SK-N-SH (cell line): ENCODE measurements at regions not wholly inside any gene's neighbourhood (a gene's known extent, or its start where the extent isn't known, plus 50 kb on each side); places are given as distances from the start of the nearest gene placed in this dataset.

Source experiments
- CTCF ChIA-PET: fragments of 300-600, 350-600 bp; formaldehyde crosslinking; extraction: SDS; loops from one replicate; lab custom pipeline; 2021; lab: Yijun Ruan, JAX
- POLR2A ChIA-PET: fragments of 350-600 bp; sonication (Branson Sonifier 250); formaldehyde crosslinking; extraction: SDS; loops from one replicate; lab custom pipeline; 2020; ENCODE audit warnings: antibody characterized with exemption, inconsistent platforms; lab: Yijun Ruan, JAX
- DNase-seq: peaks from one replicate; pipeline ENCODE4 v3.0.0; 2012
- H2AFZ ChIP-seq: fragments of 200-600 bp; sonication (generic); 2 replicates; pipeline ENCODE4 v1.8.1; 2016; ENCODE audit warnings: antibody characterized with exemption, mild to moderate bottlenecking, low read depth
- H3F3A ChIP-seq: fragments of 200-600 bp; sonication (generic); replicated peaks from 2 replicates; pipeline ENCODE3; 2016; ENCODE audit warnings: antibody characterized with exemption, mild to moderate bottlenecking; ENCODE audit not compliant: insufficient read depth
- H3K27ac ChIP-seq, 2 experiments: fragments of 200-500 bp in 1 of 2; fragments of 200-600 bp in 1 of 2; sonication (Bioruptor generic) in 1 of 2; sonication (generic), shearing (Covaris generic) in 1 of 2; 2 replicates each; pipeline versions ENCODE4 v1.5.1 to v1.6.1; 2014 to 2016; ENCODE audit warnings: low read depth in 2 of 2, inconsistent platforms in 1 of 2, low read length in 1 of 2, mild to moderate bottlenecking in 1 of 2, mixed read lengths in 1 of 2
- H3K27me3 ChIP-seq: fragments of 200-600 bp; sonication (generic), shearing (Covaris generic); 2 replicates; pipeline ENCODE4 v1.6.1; 2016; ENCODE audit warnings: mixed run types; ENCODE audit not compliant: insufficient read depth
- H3K36me3 ChIP-seq, 2 experiments: fragments of 200-500 bp in 1 of 2; fragments of 200-600 bp in 1 of 2; sonication (Bioruptor generic) in 1 of 2; sonication (generic) in 1 of 2; replicated peaks in 1 of 2; 2 replicates each; pipeline versions ENCODE3 to v1.5.1; 2014 to 2016; ENCODE audit warnings: low read length in 1 of 2, mild to moderate bottlenecking in 1 of 2; ENCODE audit not compliant: insufficient read depth in 2 of 2, control insufficient read depth in 1 of 2
- H3K4me1 ChIP-seq, 2 experiments: fragments of 200-500 bp in 1 of 2; fragments of 200-600 bp in 1 of 2; sonication (Bioruptor generic) in 1 of 2; sonication (generic), shearing (Covaris generic) in 1 of 2; 2 replicates each; pipeline versions ENCODE4 v1.5.1 to v1.6.1; 2014 to 2016; ENCODE audit warnings: low read depth in 1 of 2, low read length in 1 of 2, mixed run types in 1 of 2; ENCODE audit not compliant: insufficient read depth in 2 of 2, control insufficient read depth in 1 of 2
- H3K4me2 ChIP-seq: fragments of 200-600 bp; sonication (generic), shearing (Covaris generic); 2 replicates; pipeline ENCODE4 v1.6.1; 2017; ENCODE audit warnings: mixed run types
- H3K4me3 ChIP-seq, 2 experiments: fragments of 200-500 bp in 1 of 2; fragments of 200-600 bp in 1 of 2; sonication (Bioruptor generic) in 1 of 2; sonication (generic), shearing (Covaris generic) in 1 of 2; 2 replicates each; pipeline versions ENCODE4 v1.5.1 to v1.8.1; 2014 to 2016; ENCODE audit warnings: low read depth in 2 of 2, inconsistent platforms in 1 of 2, low read length in 1 of 2, mild to moderate bottlenecking in 1 of 2, mixed read lengths in 1 of 2, moderate library complexity in 1 of 2
- H3K79me2 ChIP-seq: fragments of 200-600 bp; sonication (generic); 2 replicates; pipeline ENCODE4 v1.8.1; 2017; ENCODE audit warnings: mild to moderate bottlenecking; ENCODE audit not compliant: insufficient read depth
- H3K9ac ChIP-seq: fragments of 200-600 bp; sonication (generic); 2 replicates; pipeline ENCODE4 v1.6.1; 2017; ENCODE audit warnings: mixed run types
- H3K9me2 ChIP-seq: fragments of 200-600 bp; sonication (generic); 2 replicates; pipeline ENCODE4 v1.6.1; 2017; ENCODE audit warnings: mixed run types
- H3K9me3 ChIP-seq: fragments of 200-600 bp; sonication (generic); 2 replicates; pipeline ENCODE4 v1.6.1; 2017; ENCODE audit warnings: mixed run types, mild to moderate bottlenecking, moderate library complexity
- H4K20me1 ChIP-seq: fragments of 200-600 bp; sonication (generic); 2 replicates; pipeline ENCODE4 v1.6.1; 2017; ENCODE audit warnings: mild to moderate bottlenecking, mixed run types; ENCODE audit not compliant: insufficient read depth
- CTCF ChIP-seq: fragments of 200-600 bp; sonication (generic); IDR thresholded peaks from 2 replicates; pipeline ENCODE4 v1.6.1; 2017; ENCODE audit warnings: antibody characterized with exemption, mild to moderate bottlenecking, moderate library complexity
- EZH2phosphoT487 ChIP-seq: fragments of 200-600 bp; sonication (generic); IDR thresholded peaks from 2 replicates; pipeline ENCODE4 v1.6.1; 2017; ENCODE audit warnings: low read depth, mixed run types, mild to moderate bottlenecking, antibody characterized with exemption, moderate library complexity, borderline replicate concordance
- FOSL2 ChIP-seq: IDR thresholded peaks from 2 replicates; pipeline ENCODE4 v1.4.0; 2012; ENCODE audit warnings: low read depth, mild to moderate bottlenecking, moderate library complexity, borderline replicate concordance
- FOXM1 ChIP-seq: IDR thresholded peaks from 2 replicates; pipeline ENCODE4 v1.4.0; 2012; ENCODE audit warnings: low read depth, mild to moderate bottlenecking
- GABPA ChIP-seq: IDR thresholded peaks from 2 replicates; pipeline ENCODE4 v1.4.0; 2012; ENCODE audit warnings: low read depth, mild to moderate bottlenecking
- JUND ChIP-seq: IDR thresholded peaks from 2 replicates; pipeline ENCODE4 v1.4.0; 2012
- MAX ChIP-seq: IDR thresholded peaks from 2 replicates; pipeline ENCODE4 v1.4.0; 2012; ENCODE audit warnings: low read depth
- MEF2A ChIP-seq: IDR thresholded peaks from 2 replicates; pipeline ENCODE4 v1.4.0; 2012; ENCODE audit warnings: low read depth, borderline replicate concordance
- PBX3 ChIP-seq: IDR thresholded peaks from 2 replicates; pipeline ENCODE4; 2012
- RAD21 ChIP-seq: IDR thresholded peaks from 2 replicates; pipeline ENCODE4 v1.6.1; 2012; ENCODE audit warnings: mild to moderate bottlenecking, low read length
- REST ChIP-seq: IDR thresholded peaks from 2 replicates; pipeline ENCODE4 v1.6.1; 2012; ENCODE audit warnings: mild to moderate bottlenecking, low read depth, low read length, moderate library complexity
- TAF1 ChIP-seq: IDR thresholded peaks from 2 replicates; pipeline ENCODE4 v1.6.1; 2012; ENCODE audit warnings: low read depth, mild to moderate bottlenecking, low read length, moderate library complexity, borderline replicate concordance
- TCF12 ChIP-seq: IDR thresholded peaks from 2 replicates; pipeline ENCODE4 v1.4.0; 2012
- TEAD4 ChIP-seq: IDR thresholded peaks from 2 replicates; pipeline ENCODE4 v1.4.0; 2012; ENCODE audit warnings: mild to moderate bottlenecking, borderline replicate concordance; ENCODE audit not compliant: insufficient read depth
- USF1 ChIP-seq: IDR thresholded peaks from 2 replicates; pipeline ENCODE4 v1.4.0; 2012; ENCODE audit warnings: low read depth, borderline replicate concordance
- USF2 ChIP-seq: fragments of 150-350 bp; IDR thresholded peaks from 2 replicates; pipeline ENCODE4 v1.6.1; 2017; ENCODE audit warnings: antibody characterized with exemption, low read length, low read depth, borderline replicate concordance
- YY1 ChIP-seq: IDR thresholded peaks from 2 replicates; pipeline ENCODE4 v1.4.0; 2012; ENCODE audit warnings: low read depth, mild to moderate bottlenecking
- ZBTB33 ChIP-seq: IDR thresholded peaks from 2 replicates; pipeline ENCODE4 v1.4.0; 2012; ENCODE audit warnings: low read depth, borderline replicate concordance

- H3K36me3 ChIP-seq, result no peaks in the 10 kb centered on the region
- no peak overlapping the region for H3K4me2 ChIP-seq
- H3F3A ChIP-seq, result no peaks in the 10 kb centered on the region
- DNase-seq, result no peak
- no peak overlapping the region for H3K27ac ChIP-seq
- H3K27me3 ChIP-seq, result no peaks in the 10 kb centered on the region
- no peaks in the 10 kb centered on the region for H3K79me2 ChIP-seq
- ChIA-PET CTCF (no interaction called here), POLR2A (no interaction called here)
- no peaks in the 10 kb centered on the region for H3K9me2 ChIP-seq
- H2AFZ ChIP-seq, result no peak overlapping the region
- no peaks in the 10 kb centered on the region for H3K9me3 ChIP-seq
- H4K20me1 ChIP-seq, result no peaks in the 10 kb centered on the region
- no peak overlapping the region for H3K4me3 ChIP-seq
- no peaks in the 10 kb centered on the region for H3K4me1 ChIP-seq
- no peak overlapping the region for H3K9ac ChIP-seq
- TF ChIP-seq ZBTB33 (no peak), GABPA (no peak), FOXM1 (no peak), PBX3 (no peak), JUND (no peak), USF1 (no peak), FOSL2 (no peak), TAF1 (no peak), YY1 (no peak), REST (no peak), MAX (no peak), USF2 (no peak), TCF12 (no peak), EZH2phosphoT487 (no peak), MEF2A (no peak), CTCF (no peak), RAD21 (no peak), TEAD4 (no peak)
Observed at GRCh38 chr6:127404133-127404532, 55.1 kb downstream of the KIAA0408 start.
